Ureter (tissue), 1 donor: ENCODE measurements at regions not wholly inside any gene's neighbourhood (a gene's known extent, or its start where the extent isn't known, plus 50 kb on each side); places are given as distances from the start of the nearest gene placed in this dataset.
A peak's percentile ranks its signal among the peaks of the same experiment; 100 is the strongest.

Source experiments
- DNase-seq: peaks from one replicate; pipeline ENCODE4 v3.0.0-alpha.2; 2020; ENCODE audit warnings: low spot score
- donor health status: DM: yes; HTN: yes; CAD: no.

GRCh38 chr10:47166808-47167581 lies 133.0 kb upstream of the GDF10 start:
- DNase-seq: peak; percentile 69

- DNase-seq: no peak
Measured at GRCh38 chr10:47167591-47167990, 132.4 kb upstream of the GDF10 start.

GRCh38 chr10:47169581-47169980 lies 130.4 kb upstream of the GDF10 start:
- no peak for DNase-seq

GRCh38 chr10:47173929-47174442 lies 126.0 kb upstream of the GDF10 start:
- no peak for DNase-seq

GRCh38 chr10:47175181-47176123 lies 124.5 kb upstream of the GDF10 start:
- no peak for DNase-seq

GRCh38 chr10:47176206-47176902 lies 123.6 kb upstream of the GDF10 start:
- no peak for DNase-seq

- no peak for DNase-seq
Measured at GRCh38 chr10:47176903-47177868, 122.8 kb upstream of the GDF10 start.

- no peak for DNase-seq
Measured at GRCh38 chr10:47178537-47179290, 121.3 kb upstream of the GDF10 start.

- DNase-seq: no peak
Measured at GRCh38 chr10:47179291-47179647, 120.7 kb upstream of the GDF10 start.

- no peak for DNase-seq
Measured at GRCh38 chr10:47181052-47181849, 118.7 kb upstream of the GDF10 start.

- no peak for DNase-seq
Measured at GRCh38 chr10:47182934-47183703, 116.9 kb upstream of the GDF10 start.

- no peak for DNase-seq
Measured at GRCh38 chr10:47183704-47184041, 116.3 kb upstream of the GDF10 start.

- DNase-seq: peak; percentile 17
Measured at GRCh38 chr10:47184273-47184672, 115.7 kb upstream of the GDF10 start.

- peak; percentile 34 for DNase-seq
Measured at GRCh38 chr10:47184724-47185330, 115.2 kb upstream of the GDF10 start.

- DNase-seq: no peak
Measured at GRCh38 chr10:47186941-47187340, 113.1 kb upstream of the GDF10 start.

- peak; percentile 12 for DNase-seq
Measured at GRCh38 chr10:47187592-47187991, 112.4 kb upstream of the GDF10 start.

GRCh38 chr10:47188156-47188555 lies 111.8 kb upstream of the GDF10 start:
- DNase-seq: no peak

GRCh38 chr10:47189802-47190201 lies 110.2 kb upstream of the GDF10 start:
- no peak for DNase-seq
